ENCODE measurements at regions not wholly inside any gene's neighbourhood (a gene's known extent, or its start where the extent isn't known, plus 50 kb on each side); places are given as distances from the start of the nearest gene placed in this dataset.

- Histone ChIP-seq H3K4me3 (no peak overlapping the region), H3K27me3 (no peaks in the 10 kb centered on the region), H3K36me3 (no peaks in the 10 kb centered on the region), H3K9me3 (no peaks in the 10 kb centered on the region), H3K27ac (no peak overlapping the region), H3K4me1 (no peaks in the 10 kb centered on the region)
- DNase-seq (no peak), ATAC-seq (no peak)
- TF ChIP-seq POLR2A (IDR thresholded peaks at IDR 0.05) (no peak), CTCF (IDR thresholded peaks at IDR 0.05) (no peak)
- intact Hi-C loops (cut with DNase I) = no loop called here
- WGBS (ENCODE audit: insufficient coverage, low coverage, low lambda C conversion rate, missing lambda C conversion rate) = 40% methylated on average over 2 of the region's 2 CpGs
Measured at GRCh38 chr9:28912621-28913020, 1339.3 kb upstream of the C9orf72 start.

- ATAC-seq = no peak
- Histone ChIP-seq H3K9me3 (no peaks in the 10 kb centered on the region), H3K4me3 (no peak overlapping the region), H3K27ac (no peak overlapping the region), H3K4me1 (no peaks in the 10 kb centered on the region), H3K36me3 (no peaks in the 10 kb centered on the region), H3K27me3 (no peaks in the 10 kb centered on the region)
- DNase-seq = no peak
- WGBS (ENCODE audit: insufficient coverage, low coverage, low lambda C conversion rate, missing lambda C conversion rate) = 60% methylated on average over 2 of the region's 2 CpGs
- no peak for TF ChIP-seq POLR2A (IDR thresholded peaks at IDR 0.05)
- TF ChIP-seq CTCF (IDR thresholded peaks at IDR 0.05) = no peak
- intact Hi-C loops (cut with DNase I) = no loop called here
Measured at GRCh38 chr9:28915202-28915930, 1342.1 kb upstream of the C9orf72 start.

GRCh38 chr9:28916348-28916747 is 1343.1 kb upstream of the C9orf72 start:
- ATAC-seq (no peak), DNase-seq (no peak)
- Histone ChIP-seq H3K4me1 (no peaks in the 10 kb centered on the region), H3K9me3 (no peaks in the 10 kb centered on the region), H3K4me3 (no peak overlapping the region), H3K27ac (no peak overlapping the region), H3K27me3 (no peaks in the 10 kb centered on the region), H3K36me3 (no peaks in the 10 kb centered on the region)
- 25% methylated on average over 3 of the region's 3 CpGs for WGBS (ENCODE audit: insufficient coverage, low coverage, low lambda C conversion rate, missing lambda C conversion rate)
- TF ChIP-seq POLR2A (IDR thresholded peaks at IDR 0.05) = no peak
- TF ChIP-seq CTCF (IDR thresholded peaks at IDR 0.05) = no peak
- intact Hi-C loops (cut with DNase I) = no loop called here

- H3K9me3 ChIP-seq = no peaks in the 10 kb centered on the region
- H3K4me3 ChIP-seq = no peak overlapping the region
- no peaks in the 10 kb centered on the region for H3K4me1 ChIP-seq
- DNase-seq (no peak), ATAC-seq (no peak)
- 53% methylated on average over 3 of the region's 3 CpGs for WGBS (ENCODE audit: insufficient coverage, low coverage, low lambda C conversion rate, missing lambda C conversion rate)
- TF ChIP-seq CTCF (IDR thresholded peaks at IDR 0.05) (no peak), POLR2A (IDR thresholded peaks at IDR 0.05) (no peak)
- no peaks in the 10 kb centered on the region for H3K27me3 ChIP-seq
- no peaks in the 10 kb centered on the region for H3K36me3 ChIP-seq
- intact Hi-C loops (cut with DNase I) = no loop called here
- H3K27ac ChIP-seq = no peak overlapping the region
Measured at GRCh38 chr9:28921857-28922500, 1348.7 kb upstream of the C9orf72 start.

Data from right lobe of liver (tissue), 6 donors.